GM18873 (cell line): ENCODE measurements at regions not wholly inside any gene's neighbourhood (a gene's known extent, or its start where the extent isn't known, plus 50 kb on each side); places are given as distances from the start of the nearest gene placed in this dataset.
"Not testable (repeated sequence)": the region's sequence is repeated elsewhere in the genome, so short reads cannot be mapped to it uniquely, and the experiment has no call there.

Experiments used
- ATAC-seq: cut with Tn5 transposase; IDR thresholded peaks from one replicate; pipeline ENCODE4 v1.9.1; 2021; ENCODE audit warnings: mild to moderate bottlenecking, moderate library complexity, moderate number of reproducible peaks; ENCODE audit not compliant: unreplicated experiment, low FRiP score

- no peak for ATAC-seq
Measured at GRCh38 chr20:48339986-48340882, 487.6 kb downstream of the PREX1 start.

DNA sequence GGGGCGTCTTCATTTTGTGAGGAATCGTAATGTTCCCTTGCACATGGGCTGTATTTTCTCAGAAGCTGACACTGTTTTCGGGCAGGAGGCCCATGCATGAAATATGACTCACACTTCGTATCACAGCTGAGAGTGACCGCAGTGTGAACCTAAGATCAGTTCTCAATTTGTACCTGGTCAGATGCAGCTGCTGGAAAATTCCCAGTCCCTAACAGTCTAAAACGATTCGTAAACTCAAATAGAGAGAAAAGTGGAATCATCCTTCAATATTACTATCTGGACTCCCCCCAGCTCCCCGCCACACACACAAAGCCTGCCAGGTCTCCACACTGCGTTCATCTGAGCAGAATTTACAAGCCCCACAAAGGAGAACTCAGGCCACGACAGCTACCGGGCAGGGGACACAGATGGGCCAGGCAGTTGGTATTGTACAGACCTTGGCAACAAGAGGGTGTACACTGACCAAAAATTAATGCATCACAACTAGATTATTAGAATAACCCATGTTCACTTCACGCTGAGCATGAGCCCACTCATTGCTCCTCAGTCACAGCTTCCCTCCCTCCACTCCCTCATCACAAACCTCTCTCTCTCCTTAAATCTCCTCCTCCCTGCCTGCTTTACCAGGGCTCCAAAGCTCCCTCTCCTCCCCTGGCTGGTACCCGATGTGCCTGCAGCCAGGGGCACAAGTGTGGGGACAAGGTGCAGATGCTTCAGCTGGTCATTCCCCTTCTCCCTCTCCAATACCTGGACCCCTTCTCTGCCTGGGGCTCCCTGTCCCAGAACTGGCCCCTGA lies 488.4 kb downstream of the PREX1 start:
- no peak for ATAC-seq

DNA sequence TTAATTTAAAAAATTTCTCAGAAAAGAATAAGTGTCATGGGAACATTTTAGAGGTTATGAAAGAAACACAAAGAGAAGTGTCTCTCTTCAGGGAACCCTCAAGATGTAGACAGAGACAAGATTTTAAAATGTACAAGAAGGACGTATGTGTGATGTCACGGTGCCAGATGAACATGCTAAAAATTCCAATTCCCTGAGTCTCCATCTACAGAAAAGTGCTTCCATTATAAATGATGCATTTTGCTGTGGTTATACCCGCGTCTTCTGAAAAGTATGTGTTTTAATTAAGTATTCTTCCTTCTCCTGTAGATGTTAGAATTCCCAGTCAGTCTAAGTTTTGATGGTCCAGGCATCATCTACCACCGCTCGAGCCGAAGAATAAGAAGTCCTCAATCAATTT lies 489.1 kb downstream of the PREX1 start:
- ATAC-seq = no peak

DNA sequence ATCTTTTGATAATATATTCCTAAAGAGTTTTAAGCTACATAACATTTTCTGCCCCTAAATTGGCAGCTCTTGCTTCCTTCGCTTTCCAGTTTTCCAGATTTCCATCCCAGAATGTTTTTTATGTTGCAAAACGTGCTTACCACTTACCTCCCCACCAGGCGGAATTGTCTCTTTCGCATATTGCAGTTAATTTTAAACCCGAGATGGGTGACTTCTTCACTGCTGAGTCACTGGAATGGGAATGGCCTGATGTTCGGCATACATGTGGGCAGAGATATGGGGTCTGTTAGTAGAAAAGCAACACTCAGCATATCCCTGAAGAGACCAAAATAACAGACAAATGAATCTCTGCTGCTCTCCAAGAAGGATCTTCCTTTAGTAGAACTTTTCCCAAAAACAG lies 491.2 kb downstream of the PREX1 start:
- no peak for ATAC-seq

- no peak for ATAC-seq
Measured at GRCh38 chr20:48335308-48336050, 492.3 kb downstream of the PREX1 start.

DNA sequence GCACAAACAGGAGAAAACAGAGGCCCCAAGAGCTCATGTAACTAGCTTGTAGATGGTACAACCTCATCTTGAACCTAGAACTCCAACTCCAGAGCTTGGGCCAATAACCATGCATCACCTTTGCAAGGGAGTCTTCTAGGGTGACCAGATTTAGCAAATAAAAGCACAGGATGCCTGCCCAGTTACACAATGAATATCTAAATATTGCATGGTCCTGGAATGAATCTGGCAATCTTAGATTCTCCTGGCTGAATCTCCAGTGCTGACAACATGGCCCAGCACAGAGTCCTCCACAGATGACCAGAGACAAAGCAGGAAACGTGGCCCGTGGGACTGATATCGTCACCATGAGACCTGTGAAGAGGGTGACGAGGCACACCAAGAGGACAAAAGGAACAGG lies 494.1 kb downstream of the PREX1 start:
- ATAC-seq = no peak

- no peak for ATAC-seq
Measured at GRCh38 chr20:48332555-48332954, 495.2 kb downstream of the PREX1 start.

DNA sequence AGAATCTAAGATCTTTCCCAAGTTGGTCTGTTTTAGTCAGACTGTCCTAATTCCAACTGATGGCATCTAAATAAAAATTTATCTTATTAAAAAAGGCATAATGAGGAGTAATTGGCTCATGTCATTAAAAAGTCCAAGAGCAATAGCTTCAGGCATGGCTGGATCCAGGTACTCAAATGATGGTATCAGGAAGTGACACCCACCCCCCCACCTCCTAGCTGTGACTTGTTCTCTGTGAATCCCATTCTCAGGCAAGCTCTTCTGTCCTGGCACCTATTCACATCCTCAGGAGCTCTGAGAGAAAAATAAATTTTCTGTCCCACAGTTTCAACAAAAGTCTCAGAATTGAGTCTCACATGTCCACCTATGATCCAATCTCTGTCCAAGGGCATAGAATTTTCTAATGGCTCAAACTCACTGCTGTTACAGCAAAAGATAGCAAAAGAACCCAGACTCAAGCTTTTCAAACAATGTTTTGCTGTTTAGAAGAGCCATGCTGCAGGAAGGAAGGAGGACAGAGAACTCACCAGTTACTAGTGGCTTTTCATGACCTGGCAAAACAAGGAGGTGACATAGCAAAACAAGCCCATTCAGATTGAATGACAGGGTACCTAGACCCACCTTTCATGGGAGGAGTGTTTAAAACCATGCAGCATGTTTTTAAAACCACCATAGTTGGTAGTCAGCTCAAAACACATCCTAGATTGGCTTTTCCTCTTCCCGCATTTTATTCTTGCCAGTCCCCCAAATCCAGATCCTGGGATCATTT lies 496.1 kb downstream of the PREX1 start:
- ATAC-seq = no peak

DNA sequence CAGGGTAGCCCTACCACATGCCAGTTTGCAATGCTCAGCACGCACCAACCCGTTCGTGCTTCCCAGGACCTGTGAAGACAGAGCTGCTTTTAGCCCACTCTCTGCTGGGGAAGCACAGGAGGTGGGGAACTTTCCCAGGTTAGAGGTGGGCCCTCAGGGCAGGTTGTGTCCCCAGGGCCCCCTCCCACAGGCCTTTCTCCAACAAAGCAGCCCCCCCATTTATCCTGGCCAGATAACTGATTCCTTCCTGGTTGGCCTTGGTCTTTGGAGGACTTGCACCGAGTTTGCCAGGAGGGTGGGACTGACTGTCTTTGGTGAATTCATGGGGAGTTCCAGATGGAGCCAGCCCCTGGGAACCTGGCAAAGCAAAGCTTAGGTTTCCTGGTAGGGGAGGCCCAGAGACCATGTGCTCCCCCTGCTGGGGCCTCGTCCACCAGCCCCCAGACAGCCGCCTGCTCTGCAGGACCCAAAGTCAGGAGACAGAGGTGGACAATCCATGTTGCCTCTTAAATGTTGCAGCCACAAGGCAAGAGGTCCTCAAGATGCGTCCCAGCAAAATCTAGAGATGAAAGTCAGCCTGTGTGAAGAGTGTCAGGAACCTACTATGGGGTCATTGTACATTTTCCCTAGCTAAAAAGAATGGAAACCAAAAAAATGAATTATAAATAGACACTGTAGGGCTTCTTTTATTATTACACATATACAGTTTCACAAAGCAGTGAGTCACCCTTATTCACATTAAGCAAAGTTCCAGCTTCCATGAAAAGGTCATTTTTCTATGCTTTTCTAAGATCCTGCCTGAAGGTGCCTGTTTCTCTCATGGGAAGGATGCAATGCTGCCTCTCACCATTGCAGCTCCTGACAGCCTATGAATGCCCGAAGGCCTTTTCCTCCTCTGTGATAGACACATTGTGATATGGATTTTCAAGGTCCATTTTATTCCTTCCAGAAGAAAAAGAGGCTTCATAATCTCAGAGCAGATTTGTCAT lies 497.8 kb downstream of the PREX1 start:
- no peak for ATAC-seq

GRCh38 chr20:48329031-48329615 lies 498.7 kb downstream of the PREX1 start:
- no peak for ATAC-seq

- ATAC-seq = not testable (repeated sequence)
Measured at GRCh38 chr20:48327848-48328247, 500.0 kb downstream of the PREX1 start.

- no peak for ATAC-seq
Measured at GRCh38 chr20:48326868-48327267, 500.9 kb downstream of the PREX1 start.

DNA sequence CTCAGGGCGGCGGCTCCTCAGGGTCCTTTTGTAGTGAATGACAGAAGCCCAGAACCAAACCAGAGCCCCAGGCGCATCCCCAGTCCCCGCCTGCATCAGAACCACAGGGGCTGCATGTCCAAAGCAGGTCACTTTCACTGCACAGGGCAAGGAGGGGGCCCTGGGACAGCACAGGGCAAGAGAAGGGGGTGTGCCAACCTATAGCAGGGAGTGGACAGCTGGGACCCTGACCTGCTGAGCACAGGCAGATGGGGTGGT lies 501.4 kb downstream of the PREX1 start:
- no peak for ATAC-seq

DNA sequence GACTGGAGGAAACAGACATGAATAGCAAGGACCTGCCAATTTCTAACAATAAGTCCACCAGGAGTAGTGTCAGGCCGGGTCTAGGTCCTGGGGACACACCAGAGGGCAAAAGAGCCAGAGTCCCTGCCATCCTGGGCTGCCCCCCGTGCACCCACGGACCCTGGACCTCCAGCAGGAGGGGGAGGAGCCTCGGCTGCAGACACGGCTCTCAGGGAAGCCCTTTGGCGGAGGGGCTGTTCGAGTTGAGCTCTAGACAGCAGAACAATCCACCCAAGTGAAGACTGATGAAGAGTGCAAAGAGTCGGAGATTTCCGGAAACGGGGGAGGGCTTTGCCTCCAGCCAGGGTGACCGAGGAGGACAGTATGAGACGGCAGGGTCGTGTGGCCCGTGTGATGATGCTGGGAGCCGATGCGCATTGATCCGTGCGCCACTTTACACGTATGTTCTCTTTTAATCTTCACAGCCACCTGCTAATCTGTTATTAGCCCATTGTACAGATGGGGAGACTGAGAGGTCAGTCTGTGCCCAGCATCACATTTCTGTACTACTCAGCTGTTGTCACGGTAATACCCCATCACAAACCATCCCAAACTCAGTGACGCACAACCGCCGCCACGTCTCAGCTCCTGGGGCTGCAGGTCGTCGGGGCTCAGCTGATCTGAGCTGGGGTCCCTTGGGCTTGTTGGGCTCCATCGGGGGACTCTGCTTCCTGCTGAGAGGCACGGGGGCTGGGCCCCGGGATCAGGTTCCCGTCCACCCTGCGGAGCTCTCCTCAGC lies 502.0 kb downstream of the PREX1 start:
- no peak for ATAC-seq

GRCh38 chr20:48324744-48325143 lies 503.1 kb downstream of the PREX1 start:
- ATAC-seq = no peak

DNA sequence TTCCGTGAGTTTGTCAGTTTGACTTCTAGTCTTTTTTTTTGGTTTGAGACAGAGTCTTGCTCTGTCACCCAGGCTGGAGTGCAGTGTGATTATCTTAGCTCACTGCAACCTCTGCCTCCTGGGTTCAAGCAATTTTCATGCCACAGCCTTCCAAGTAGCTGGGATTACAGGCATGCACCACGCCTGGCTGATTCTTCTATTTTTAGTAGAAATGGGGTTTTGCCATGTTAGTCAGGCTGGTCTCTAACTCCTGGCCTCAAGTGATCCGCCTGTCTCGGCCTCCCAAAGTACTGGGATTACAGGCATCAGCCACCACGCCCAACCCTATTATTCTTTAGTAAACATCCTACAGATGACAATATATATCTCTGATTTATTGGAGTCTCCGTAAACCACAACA lies 506.5 kb downstream of the PREX1 start:
- ATAC-seq = no peak

DNA sequence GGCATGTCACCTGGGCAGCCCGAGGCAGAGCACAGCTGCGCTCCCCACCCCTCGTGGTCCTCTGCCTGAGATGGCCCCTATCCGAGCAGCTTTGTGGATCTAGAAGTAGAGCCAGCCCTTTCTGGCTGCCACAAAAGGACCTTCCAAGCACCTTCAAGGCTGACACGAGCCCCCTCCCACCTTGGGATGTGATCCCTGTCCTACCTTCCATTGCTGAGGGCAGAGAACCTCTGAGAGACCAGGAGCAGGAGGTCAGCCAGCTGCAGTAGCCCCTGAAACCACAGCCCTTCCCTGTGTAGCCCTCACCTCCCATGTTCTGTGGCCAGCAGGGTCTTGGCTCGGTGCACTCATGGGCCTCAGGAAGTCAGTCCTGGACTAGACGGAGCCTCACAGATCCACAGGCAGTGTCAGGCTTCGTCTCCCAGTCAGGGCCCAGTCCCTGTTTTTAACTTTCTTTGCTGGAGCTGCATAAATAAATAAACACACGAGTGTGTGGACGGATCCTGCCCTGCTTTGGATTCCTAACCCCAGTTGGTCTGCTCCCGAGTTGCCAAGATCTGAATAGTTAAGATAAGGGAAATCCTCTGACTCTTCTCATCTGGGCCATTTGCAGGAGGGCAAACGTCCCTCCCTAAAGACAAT lies 507.7 kb downstream of the PREX1 start:
- no peak for ATAC-seq

GRCh38 chr20:48317578-48317977 lies 510.2 kb downstream of the PREX1 start:
- no peak for ATAC-seq
